HL-60 (cell line): ENCODE measurements at regions not wholly inside any gene's neighbourhood (a gene's known extent, or its start where the extent isn't known, plus 50 kb on each side); places are given as distances from the start of the nearest gene placed in this dataset.

ENCODE experiments used
- GABPA ChIP-seq: IDR thresholded peaks from 2 replicates; pipeline ENCODE4 v1.6.1; 2012; ENCODE audit warnings: low read depth
- POLR2AphosphoS5 ChIP-seq: IDR thresholded peaks from 2 replicates; pipeline ENCODE4 v1.6.1; 2012; ENCODE audit warnings: low read depth
- REST ChIP-seq: IDR thresholded peaks from 2 replicates; pipeline ENCODE4 v1.6.1; 2012; ENCODE audit warnings: low read depth; ENCODE audit not compliant: insufficient replicate concordance
- TF ChIP-seq, protein P1 (sequence below): IDR thresholded peaks from one replicate; pipeline ENCODE4 v1.5.1; 2011; ENCODE audit warnings: low read length, control low read depth, inconsistent platforms; ENCODE audit not compliant: insufficient read depth

DNA sequence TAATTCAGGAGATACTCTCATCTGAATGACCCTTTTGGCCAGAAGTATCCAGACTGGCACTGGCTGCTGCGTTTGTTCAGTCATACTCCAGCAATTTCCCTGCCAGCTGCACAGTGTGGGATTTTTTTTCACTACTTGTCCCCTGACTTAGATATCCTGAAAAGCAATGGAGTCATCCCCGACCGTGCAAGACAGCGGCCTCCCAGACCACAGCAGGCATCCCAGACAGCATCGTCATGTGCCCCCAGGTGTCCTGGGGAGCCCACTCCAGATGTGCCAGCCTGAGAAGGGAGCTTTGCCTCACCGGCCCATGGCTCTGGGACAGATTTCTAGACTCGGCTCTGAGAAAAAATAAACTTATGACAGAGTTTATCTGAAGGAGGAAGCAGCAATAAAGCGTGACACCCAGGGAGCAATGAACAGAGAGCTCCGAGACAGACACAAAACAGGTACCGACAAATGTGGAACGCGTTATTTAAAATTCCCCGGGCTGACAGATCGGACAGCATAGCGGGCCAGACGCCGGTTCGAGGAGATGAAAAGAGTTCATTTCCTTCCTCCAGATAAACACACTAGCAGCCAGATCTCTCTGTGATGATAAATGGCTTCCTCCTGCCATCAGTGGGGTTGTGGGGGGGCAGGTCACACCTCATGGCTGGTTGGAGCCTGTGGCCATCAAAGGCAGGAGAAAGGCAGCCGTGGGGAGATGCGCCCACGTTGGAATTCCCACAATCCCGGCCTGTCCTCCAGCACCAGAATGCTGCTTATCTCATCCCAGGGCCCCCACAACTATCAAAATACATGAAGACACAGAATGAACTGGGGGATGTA lies 106.4 kb upstream of the FGF3 start:
- TF ChIP-seq, protein P1, sequence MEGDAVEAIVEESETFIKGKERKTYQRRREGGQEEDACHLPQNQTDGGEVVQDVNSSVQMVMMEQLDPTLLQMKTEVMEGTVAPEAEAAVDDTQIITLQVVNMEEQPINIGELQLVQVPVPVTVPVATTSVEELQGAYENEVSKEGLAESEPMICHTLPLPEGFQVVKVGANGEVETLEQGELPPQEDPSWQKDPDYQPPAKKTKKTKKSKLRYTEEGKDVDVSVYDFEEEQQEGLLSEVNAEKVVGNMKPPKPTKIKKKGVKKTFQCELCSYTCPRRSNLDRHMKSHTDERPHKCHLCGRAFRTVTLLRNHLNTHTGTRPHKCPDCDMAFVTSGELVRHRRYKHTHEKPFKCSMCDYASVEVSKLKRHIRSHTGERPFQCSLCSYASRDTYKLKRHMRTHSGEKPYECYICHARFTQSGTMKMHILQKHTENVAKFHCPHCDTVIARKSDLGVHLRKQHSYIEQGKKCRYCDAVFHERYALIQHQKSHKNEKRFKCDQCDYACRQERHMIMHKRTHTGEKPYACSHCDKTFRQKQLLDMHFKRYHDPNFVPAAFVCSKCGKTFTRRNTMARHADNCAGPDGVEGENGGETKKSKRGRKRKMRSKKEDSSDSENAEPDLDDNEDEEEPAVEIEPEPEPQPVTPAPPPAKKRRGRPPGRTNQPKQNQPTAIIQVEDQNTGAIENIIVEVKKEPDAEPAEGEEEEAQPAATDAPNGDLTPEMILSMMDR, result no peak
- TF ChIP-seq REST (no peak), GABPA (no peak), POLR2AphosphoS5 (no peak)
